ENCODE measurements at regions not wholly inside any gene's neighbourhood (a gene's known extent, or its start where the extent isn't known, plus 50 kb on each side); places are given as distances from the start of the nearest gene placed in this dataset.
"Not testable (repeated sequence)": the region's sequence is repeated elsewhere in the genome, so short reads cannot be mapped to it uniquely, and the experiment has no call there.

- DNase-seq, result no peak
Measured at GRCh38 chr12:7591531-7591930, 74.2 kb downstream of the APOBEC1 start.

- DNase-seq, result not testable (repeated sequence)
Measured at GRCh38 chr12:7590085-7590484, 75.6 kb downstream of the APOBEC1 start.

GRCh38 chr12:7588742-7589329 is 76.9 kb downstream of the APOBEC1 start:
- peak; percentile 57 to 61 for DNase-seq

GRCh38 chr12:7584137-7584536 is 80.6 kb upstream of the CD163 start:
- not testable (repeated sequence) for DNase-seq

- no peak for DNase-seq
Measured at GRCh38 chr12:7583471-7583870, 79.9 kb upstream of the CD163 start.

GRCh38 chr12:7582796-7583195 is 79.2 kb upstream of the CD163 start:
- DNase-seq, result no peak

- DNase-seq, result no peak
Measured at GRCh38 chr12:7581625-7582024, 78.0 kb upstream of the CD163 start.

- no peak for DNase-seq
Measured at GRCh38 chr12:7581046-7581445, 77.5 kb upstream of the CD163 start.

- DNase-seq, result no peak
Measured at GRCh38 chr12:7571257-7571656, 67.7 kb upstream of the CD163 start.

GRCh38 chr12:7557227-7557626 is 53.6 kb upstream of the CD163 start:
- no peak for DNase-seq

GRCh38 chr12:7555752-7556151 is 52.2 kb upstream of the CD163 start:
- DNase-seq, result no peak

GRCh38 chr12:7554831-7555230 is 51.3 kb upstream of the CD163 start:
- not testable (repeated sequence) for DNase-seq

All from activated T-cell treated with anti-CD3 and anti-CD28 coated beads, Interleukin-2, amount 50 U/mL, for 48 hours (primary cell).